ENCODE measurements at regions not wholly inside any gene's neighbourhood (a gene's known extent, or its start where the extent isn't known, plus 50 kb on each side); places are given as distances from the start of the nearest gene placed in this dataset.

DNA sequence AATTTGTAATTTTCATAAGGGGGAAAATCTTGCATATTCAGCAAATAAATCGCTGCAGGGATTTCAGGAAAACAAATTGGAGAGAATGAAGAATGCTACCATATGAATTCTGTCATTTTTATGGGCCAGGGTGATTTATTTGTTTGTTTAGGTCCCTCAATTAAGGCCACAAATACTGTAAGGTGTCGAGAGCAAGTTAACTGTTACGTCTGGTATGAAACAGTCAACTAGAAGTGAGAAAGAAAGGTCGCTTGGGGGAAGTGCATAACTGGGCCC, 166.9 kb upstream of the TSHZ2 start:
- ATAC-seq (no peak), DNase-seq (ENCODE audit: low spot score) (no peak)
- Mint-ChIP-seq H3K27ac (no peak overlapping the region), H3K36me3 (no peaks in the 10 kb centered on the region), H3K4me1 (no peaks in the 10 kb centered on the region), H3K9me3 (no peaks in the 10 kb centered on the region), H3K27me3 (ENCODE audit: low read depth) (no peaks in the 10 kb centered on the region), H3K4me3 (no peak overlapping the region)
- CTCF ChIA-PET: no interaction called here
- POLR2A ChIA-PET: no interaction called here
- no peak for TF ChIP-seq SMAD4 (CRISPR knock-in tag; IDR thresholded peaks at IDR 0.05)
- TF ChIP-seq CREM (CRISPR knock-in tag; IDR thresholded peaks at IDR 0.05): no peak
- no peak for TF ChIP-seq NFATC4 (CRISPR knock-in tag; IDR thresholded peaks at IDR 0.05)
- no peak for TF ChIP-seq ZNF121 (CRISPR knock-in tag; IDR thresholded peaks at IDR 0.05)
- TF ChIP-seq, protein P1, sequence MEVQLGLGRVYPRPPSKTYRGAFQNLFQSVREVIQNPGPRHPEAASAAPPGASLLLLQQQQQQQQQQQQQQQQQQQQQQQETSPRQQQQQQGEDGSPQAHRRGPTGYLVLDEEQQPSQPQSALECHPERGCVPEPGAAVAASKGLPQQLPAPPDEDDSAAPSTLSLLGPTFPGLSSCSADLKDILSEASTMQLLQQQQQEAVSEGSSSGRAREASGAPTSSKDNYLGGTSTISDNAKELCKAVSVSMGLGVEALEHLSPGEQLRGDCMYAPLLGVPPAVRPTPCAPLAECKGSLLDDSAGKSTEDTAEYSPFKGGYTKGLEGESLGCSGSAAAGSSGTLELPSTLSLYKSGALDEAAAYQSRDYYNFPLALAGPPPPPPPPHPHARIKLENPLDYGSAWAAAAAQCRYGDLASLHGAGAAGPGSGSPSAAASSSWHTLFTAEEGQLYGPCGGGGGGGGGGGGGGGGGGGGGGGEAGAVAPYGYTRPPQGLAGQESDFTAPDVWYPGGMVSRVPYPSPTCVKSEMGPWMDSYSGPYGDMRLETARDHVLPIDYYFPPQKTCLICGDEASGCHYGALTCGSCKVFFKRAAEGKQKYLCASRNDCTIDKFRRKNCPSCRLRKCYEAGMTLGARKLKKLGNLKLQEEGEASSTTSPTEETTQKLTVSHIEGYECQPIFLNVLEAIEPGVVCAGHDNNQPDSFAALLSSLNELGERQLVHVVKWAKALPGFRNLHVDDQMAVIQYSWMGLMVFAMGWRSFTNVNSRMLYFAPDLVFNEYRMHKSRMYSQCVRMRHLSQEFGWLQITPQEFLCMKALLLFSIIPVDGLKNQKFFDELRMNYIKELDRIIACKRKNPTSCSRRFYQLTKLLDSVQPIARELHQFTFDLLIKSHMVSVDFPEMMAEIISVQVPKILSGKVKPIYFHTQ (CRISPR knock-in tag; IDR thresholded peaks at IDR 0.05): no peak
- TF ChIP-seq ATF1 (CRISPR knock-in tag; IDR thresholded peaks at IDR 0.05): no peak
- no peak for TF ChIP-seq SP1 (CRISPR knock-in tag; conservative IDR thresholded peaks at IDR 0.05)
- TF ChIP-seq JAZF1 (CRISPR knock-in tag; IDR thresholded peaks at IDR 0.05): no peak
- no peak for TF ChIP-seq ZNF138 (CRISPR knock-in tag; conservative IDR thresholded peaks at IDR 0.05)

DNA sequence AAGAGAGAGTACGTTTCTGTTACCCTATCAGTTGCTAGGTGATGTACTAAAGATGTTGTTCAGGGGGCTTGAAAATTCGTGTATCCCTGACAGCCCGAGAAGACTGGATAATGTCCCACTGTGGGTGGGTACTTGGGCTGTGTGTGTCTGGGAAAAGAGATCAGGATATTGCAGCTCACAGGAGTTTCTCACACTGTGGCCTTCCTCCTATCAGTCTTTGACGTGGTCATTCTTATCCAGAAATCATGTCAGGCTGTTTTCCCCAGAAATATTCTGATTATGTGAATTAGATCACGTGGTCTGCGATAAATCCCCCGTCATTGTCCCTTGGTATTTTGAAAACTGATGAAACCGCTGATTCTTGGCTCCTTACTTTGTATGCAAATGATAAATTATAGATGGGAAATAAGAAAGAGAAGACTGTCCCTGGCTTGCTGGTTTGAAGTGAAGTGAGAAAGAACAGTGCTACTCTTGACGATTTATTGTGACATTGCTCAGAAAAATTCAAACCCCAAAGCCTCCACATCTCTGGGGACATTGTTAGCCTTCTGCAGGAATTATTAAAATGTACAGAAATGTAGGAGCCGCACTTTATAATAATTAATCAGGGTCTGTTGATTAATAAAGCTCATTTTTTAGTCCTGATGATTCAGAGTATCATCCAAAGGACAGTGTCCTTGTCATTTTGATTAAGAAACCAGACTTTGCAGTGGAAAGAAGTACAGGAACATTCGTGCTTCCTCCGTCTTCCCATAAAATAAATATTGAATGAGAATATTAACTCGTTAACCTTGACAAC, 167.5 kb upstream of the TSHZ2 start:
- H3K27ac Mint-ChIP-seq: no peak overlapping the region
- TF ChIP-seq TCF7 (CRISPR knock-in tag; IDR thresholded peaks at IDR 0.05; ENCODE audit: low read depth): no peak
- TF ChIP-seq ELF4 (CRISPR knock-in tag; IDR thresholded peaks at IDR 0.05; ENCODE audit: low read depth): no peak
- TF ChIP-seq JUN (CRISPR knock-in tag; IDR thresholded peaks at IDR 0.05): no peak
- no peak for TF ChIP-seq GABPB1 (CRISPR knock-in tag; IDR thresholded peaks at IDR 0.05)
- TF ChIP-seq RELA (CRISPR knock-in tag; IDR thresholded peaks at IDR 0.05; ENCODE audit: borderline replicate concordance): no peak
- TF ChIP-seq ATF1 (CRISPR knock-in tag; IDR thresholded peaks at IDR 0.05): no peak
- TF ChIP-seq FOXJ3 (CRISPR knock-in tag; IDR thresholded peaks at IDR 0.05; ENCODE audit: borderline replicate concordance): no peak
- TF ChIP-seq ZNF138 (CRISPR knock-in tag; conservative IDR thresholded peaks at IDR 0.05): no peak
- H3K4me3 Mint-ChIP-seq: no peak overlapping the region
- no peaks in the 10 kb centered on the region for H3K27me3 Mint-ChIP-seq (ENCODE audit: low read depth)
- no peaks in the 10 kb centered on the region for H3K4me1 Mint-ChIP-seq
- H3K36me3 Mint-ChIP-seq: no peaks in the 10 kb centered on the region
- DNase-seq (ENCODE audit: low spot score) (no peak), ATAC-seq (no peak)
- POLR2A ChIA-PET: no interaction called here
- CTCF ChIA-PET: no interaction called here
- H3K9me3 Mint-ChIP-seq: no peaks in the 10 kb centered on the region

DNA sequence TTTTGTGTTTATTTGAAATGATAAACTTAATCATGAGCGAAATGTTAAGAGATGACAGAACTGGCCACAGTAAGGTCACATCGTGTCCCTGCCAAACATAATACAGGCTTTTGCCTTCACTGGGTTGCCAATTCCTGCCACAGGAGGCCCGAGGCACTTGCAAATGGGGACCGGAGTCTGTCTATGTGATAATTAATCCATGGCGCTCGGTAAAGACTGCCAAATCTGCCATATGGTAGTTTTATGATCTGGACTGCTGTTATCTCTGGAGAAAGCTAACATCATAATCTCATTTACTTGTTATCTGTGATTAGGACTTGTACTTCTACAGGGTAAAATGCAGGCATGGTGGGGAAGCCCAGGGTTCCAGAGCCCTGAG, 170.5 kb upstream of the TSHZ2 start:
- ChIA-PET POLR2A (interaction anchor here (0.6 kb wide), 1 partner anchor 1329 kb away, joined by 3 read pairs; no protein-coding TSS in a partner anchor), CTCF (no interaction called here)
- Mint-ChIP-seq H3K4me1 (no peaks in the 10 kb centered on the region), H3K27me3 (ENCODE audit: low read depth) (no peaks in the 10 kb centered on the region; the same call in 1 of the 2 replicates), H3K4me3 (no peak overlapping the region), H3K9me3 (no peaks in the 10 kb centered on the region), H3K36me3 (no peaks in the 10 kb centered on the region), H3K27ac (no peak overlapping the region)
- DNase-seq (ENCODE audit: low spot score) (no peak), ATAC-seq (no peak)
- no peak for TF ChIP-seq CBFB (CRISPR knock-in tag; IDR thresholded peaks at IDR 0.05; ENCODE audit: low read depth)
- TF ChIP-seq NR1H2 (CRISPR knock-in tag; IDR thresholded peaks at IDR 0.05): no peak
- TF ChIP-seq, protein P2, sequence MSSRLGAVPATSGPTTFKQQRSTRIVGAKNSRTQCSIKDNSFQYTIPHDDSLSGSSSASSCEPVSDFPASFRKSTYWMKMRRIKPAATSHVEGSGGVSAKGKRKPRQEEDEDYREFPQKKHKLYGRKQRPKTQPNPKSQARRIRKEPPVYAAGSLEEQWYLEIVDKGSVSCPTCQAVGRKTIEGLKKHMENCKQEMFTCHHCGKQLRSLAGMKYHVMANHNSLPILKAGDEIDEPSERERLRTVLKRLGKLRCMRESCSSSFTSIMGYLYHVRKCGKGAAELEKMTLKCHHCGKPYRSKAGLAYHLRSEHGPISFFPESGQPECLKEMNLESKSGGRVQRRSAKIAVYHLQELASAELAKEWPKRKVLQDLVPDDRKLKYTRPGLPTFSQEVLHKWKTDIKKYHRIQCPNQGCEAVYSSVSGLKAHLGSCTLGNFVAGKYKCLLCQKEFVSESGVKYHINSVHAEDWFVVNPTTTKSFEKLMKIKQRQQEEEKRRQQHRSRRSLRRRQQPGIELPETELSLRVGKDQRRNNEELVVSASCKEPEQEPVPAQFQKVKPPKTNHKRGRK (CRISPR knock-in tag; IDR thresholded peaks at IDR 0.05; ENCODE audit: borderline replicate concordance): no peak
- TF ChIP-seq, protein P3, sequence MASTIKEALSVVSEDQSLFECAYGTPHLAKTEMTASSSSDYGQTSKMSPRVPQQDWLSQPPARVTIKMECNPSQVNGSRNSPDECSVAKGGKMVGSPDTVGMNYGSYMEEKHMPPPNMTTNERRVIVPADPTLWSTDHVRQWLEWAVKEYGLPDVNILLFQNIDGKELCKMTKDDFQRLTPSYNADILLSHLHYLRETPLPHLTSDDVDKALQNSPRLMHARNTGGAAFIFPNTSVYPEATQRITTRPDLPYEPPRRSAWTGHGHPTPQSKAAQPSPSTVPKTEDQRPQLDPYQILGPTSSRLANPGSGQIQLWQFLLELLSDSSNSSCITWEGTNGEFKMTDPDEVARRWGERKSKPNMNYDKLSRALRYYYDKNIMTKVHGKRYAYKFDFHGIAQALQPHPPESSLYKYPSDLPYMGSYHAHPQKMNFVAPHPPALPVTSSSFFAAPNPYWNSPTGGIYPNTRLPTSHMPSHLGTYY (CRISPR knock-in tag; IDR thresholded peaks at IDR 0.05): no peak
- TF ChIP-seq, protein P4, sequence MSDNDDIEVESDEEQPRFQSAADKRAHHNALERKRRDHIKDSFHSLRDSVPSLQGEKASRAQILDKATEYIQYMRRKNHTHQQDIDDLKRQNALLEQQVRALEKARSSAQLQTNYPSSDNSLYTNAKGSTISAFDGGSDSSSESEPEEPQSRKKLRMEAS (CRISPR knock-in tag; IDR thresholded peaks at IDR 0.05): no peak
- TF ChIP-seq TCF7 (CRISPR knock-in tag; IDR thresholded peaks at IDR 0.05; ENCODE audit: low read depth): no peak
- TF ChIP-seq, protein P5, sequence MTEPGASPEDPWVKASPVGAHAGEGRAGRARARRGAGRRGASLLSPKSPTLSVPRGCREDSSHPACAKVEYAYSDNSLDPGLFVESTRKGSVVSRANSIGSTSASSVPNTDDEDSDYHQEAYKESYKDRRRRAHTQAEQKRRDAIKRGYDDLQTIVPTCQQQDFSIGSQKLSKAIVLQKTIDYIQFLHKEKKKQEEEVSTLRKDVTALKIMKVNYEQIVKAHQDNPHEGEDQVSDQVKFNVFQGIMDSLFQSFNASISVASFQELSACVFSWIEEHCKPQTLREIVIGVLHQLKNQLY (CRISPR knock-in tag; IDR thresholded peaks at IDR 0.05): no peak
- TF ChIP-seq, protein P6, sequence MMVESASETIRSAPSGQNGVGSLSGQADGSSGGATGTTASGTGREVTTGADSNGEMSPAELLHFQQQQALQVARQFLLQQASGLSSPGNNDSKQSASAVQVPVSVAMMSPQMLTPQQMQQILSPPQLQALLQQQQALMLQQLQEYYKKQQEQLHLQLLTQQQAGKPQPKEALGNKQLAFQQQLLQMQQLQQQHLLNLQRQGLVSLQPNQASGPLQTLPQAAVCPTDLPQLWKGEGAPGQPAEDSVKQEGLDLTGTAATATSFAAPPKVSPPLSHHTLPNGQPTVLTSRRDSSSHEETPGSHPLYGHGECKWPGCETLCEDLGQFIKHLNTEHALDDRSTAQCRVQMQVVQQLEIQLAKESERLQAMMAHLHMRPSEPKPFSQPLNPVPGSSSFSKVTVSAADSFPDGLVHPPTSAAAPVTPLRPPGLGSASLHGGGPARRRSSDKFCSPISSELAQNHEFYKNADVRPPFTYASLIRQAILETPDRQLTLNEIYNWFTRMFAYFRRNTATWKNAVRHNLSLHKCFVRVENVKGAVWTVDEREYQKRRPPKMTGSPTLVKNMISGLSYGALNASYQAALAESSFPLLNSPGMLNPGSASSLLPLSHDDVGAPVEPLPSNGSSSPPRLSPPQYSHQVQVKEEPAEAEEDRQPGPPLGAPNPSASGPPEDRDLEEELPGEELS (CRISPR knock-in tag; IDR thresholded peaks at IDR 0.05): no peak
- no peak for TF ChIP-seq TEAD4 (CRISPR knock-in tag; IDR thresholded peaks at IDR 0.05)

Measured in WTC11 (cell line).